C4-2B (cell line): ENCODE measurements at regions not wholly inside any gene's neighbourhood (a gene's known extent, or its start where the extent isn't known, plus 50 kb on each side); places are given as distances from the start of the nearest gene placed in this dataset.

Source experiments
- CTCF ChIP-seq: fragments of 450-650 bp; conservative IDR thresholded peaks from 2 replicates; pipeline ENCODE4 v1.5.1; 2017; ENCODE audit warnings: mild to moderate bottlenecking
- ZFX ChIP-seq: fragments of 450-650 bp; IDR thresholded peaks from 2 replicates; pipeline ENCODE4 v1.6.1; 2017

GRCh38 chr10:7084280-7085005 lies 326.4 kb downstream of the SFMBT2 start:
- TF ChIP-seq CTCF (no peak), ZFX (no peak)
